ENCODE measurements at regions not wholly inside any gene's neighbourhood (a gene's known extent, or its start where the extent isn't known, plus 50 kb on each side); places are given as distances from the start of the nearest gene placed in this dataset.

DNA sequence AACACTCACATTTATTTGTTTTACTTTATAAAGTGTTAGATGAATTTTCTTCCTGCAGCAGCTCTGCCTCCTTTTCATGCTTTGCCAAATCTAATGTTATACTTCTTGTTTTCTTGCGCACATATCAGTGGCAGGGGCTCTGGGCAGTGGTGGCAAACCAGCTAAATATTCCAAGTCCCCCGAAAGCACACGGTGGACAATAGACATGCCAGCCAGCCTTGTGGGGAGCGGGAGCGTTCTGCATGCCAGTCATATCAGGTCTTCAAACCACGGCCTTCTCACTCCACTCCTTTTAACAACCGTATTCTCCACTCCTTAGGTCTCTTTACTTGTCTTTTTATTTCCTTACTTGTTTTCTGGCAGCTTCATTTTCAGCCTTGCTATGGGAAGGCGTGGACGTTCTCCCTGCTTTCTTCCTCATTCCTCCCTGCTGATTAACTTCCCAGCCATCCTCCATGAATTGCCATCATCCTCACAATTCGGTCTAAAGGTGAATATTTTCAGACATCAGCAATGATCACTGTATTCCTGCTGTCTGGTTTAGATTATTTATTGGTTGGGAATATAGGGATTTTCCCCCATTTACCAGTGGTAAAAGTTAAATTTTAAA lies 77.1 kb upstream of the WASF3 start:
- TF ChIP-seq, protein P1, sequence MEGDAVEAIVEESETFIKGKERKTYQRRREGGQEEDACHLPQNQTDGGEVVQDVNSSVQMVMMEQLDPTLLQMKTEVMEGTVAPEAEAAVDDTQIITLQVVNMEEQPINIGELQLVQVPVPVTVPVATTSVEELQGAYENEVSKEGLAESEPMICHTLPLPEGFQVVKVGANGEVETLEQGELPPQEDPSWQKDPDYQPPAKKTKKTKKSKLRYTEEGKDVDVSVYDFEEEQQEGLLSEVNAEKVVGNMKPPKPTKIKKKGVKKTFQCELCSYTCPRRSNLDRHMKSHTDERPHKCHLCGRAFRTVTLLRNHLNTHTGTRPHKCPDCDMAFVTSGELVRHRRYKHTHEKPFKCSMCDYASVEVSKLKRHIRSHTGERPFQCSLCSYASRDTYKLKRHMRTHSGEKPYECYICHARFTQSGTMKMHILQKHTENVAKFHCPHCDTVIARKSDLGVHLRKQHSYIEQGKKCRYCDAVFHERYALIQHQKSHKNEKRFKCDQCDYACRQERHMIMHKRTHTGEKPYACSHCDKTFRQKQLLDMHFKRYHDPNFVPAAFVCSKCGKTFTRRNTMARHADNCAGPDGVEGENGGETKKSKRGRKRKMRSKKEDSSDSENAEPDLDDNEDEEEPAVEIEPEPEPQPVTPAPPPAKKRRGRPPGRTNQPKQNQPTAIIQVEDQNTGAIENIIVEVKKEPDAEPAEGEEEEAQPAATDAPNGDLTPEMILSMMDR (IDR thresholded peaks at IDR 0.05 in 4 of 5, conservative IDR thresholded peaks at IDR 0.05 in 1 of 5) = no peak
- no peak for TF ChIP-seq POLR2A (IDR thresholded peaks at IDR 0.05)

Measured in gastrocnemius medialis (tissue), 4 donors.